H9 (cell line): ENCODE measurements at regions not wholly inside any gene's neighbourhood (a gene's known extent, or its start where the extent isn't known, plus 50 kb on each side); places are given as distances from the start of the nearest gene placed in this dataset.

Experiments used
- DNase-seq: peaks from one replicate; pipeline ENCODE4 v3.0.0-alpha.2; 2017
- H2AFZ ChIP-seq: one replicate; pipeline ENCODE4 v1.6.1; 2013; ENCODE audit warnings: mild to moderate bottlenecking, low read length, control low read depth, moderate library complexity
- H2AK5ac ChIP-seq: 2 replicates; pipeline ENCODE4 v1.6.1; 2013; ENCODE audit warnings: low read length, control low read depth, mixed read lengths; ENCODE audit not compliant: insufficient read length
- H2BK120ac ChIP-seq: one replicate; pipeline ENCODE4 v1.6.1; 2013; ENCODE audit warnings: low read depth, mild to moderate bottlenecking, low read length, control low read depth, inconsistent platforms; ENCODE audit not compliant: poor library complexity, severe bottlenecking
- H2BK12ac ChIP-seq: 2 replicates; pipeline ENCODE4 v1.6.1; 2013; ENCODE audit warnings: low read length, control low read depth, mixed read lengths, low read depth; ENCODE audit not compliant: insufficient read length
- H2BK15ac ChIP-seq: 2 replicates; pipeline ENCODE4 v1.6.1; 2013; ENCODE audit warnings: low read depth, low read length, control low read depth
- H2BK20ac ChIP-seq: one replicate; pipeline ENCODE4 v1.6.1; 2013; ENCODE audit warnings: low read depth, mild to moderate bottlenecking, low read length, control low read depth, inconsistent platforms; ENCODE audit not compliant: poor library complexity, severe bottlenecking
- H2BK5ac ChIP-seq: 2 replicates; pipeline ENCODE4 v1.6.1; 2013; ENCODE audit warnings: low read length, control low read depth, mixed read lengths; ENCODE audit not compliant: insufficient read length
- H3K14ac ChIP-seq: 2 replicates; pipeline ENCODE4 v1.6.1; 2013; ENCODE audit warnings: low read length, control low read depth; ENCODE audit not compliant: insufficient read depth
- H3K18ac ChIP-seq: 2 replicates; pipeline ENCODE4 v1.6.1; 2013; ENCODE audit warnings: low read depth, mild to moderate bottlenecking, mixed read lengths, low read length, control low read depth; ENCODE audit not compliant: insufficient read length
- H3K23ac ChIP-seq: 2 replicates; pipeline ENCODE4 v1.6.1; 2013; ENCODE audit warnings: low read length, control low read depth, mixed read lengths, low read depth; ENCODE audit not compliant: insufficient read length
- H3K23me2 ChIP-seq: 2 replicates; pipeline ENCODE4 v1.6.1; 2013; ENCODE audit warnings: low read depth, mild to moderate bottlenecking, mixed read lengths, low read length, control low read depth; ENCODE audit not compliant: insufficient read length, poor library complexity, severe bottlenecking
- H3K27ac ChIP-seq: 2 replicates; pipeline ENCODE4 v1.5.1; 2013; ENCODE audit warnings: low read length, control low read depth, mixed read lengths, low read depth; ENCODE audit not compliant: insufficient read length
- H3K27me3 ChIP-seq: 2 replicates; pipeline ENCODE4 v1.6.1; 2013; ENCODE audit warnings: low read length, control low read depth, inconsistent platforms; ENCODE audit not compliant: insufficient read depth
- H3K4ac ChIP-seq: 2 replicates; pipeline ENCODE4 v1.6.1; 2013; ENCODE audit warnings: low read depth, mild to moderate bottlenecking, control low read depth, inconsistent platforms, low read length, moderate library complexity
- H3K4me1 ChIP-seq: 2 replicates; pipeline ENCODE4 v1.6.1; 2013; ENCODE audit warnings: low read length, control low read depth, inconsistent platforms; ENCODE audit not compliant: insufficient read depth
- H3K4me2 ChIP-seq: 2 replicates; pipeline ENCODE4 v1.6.1; 2013; ENCODE audit warnings: low read length, control low read depth, mixed read lengths; ENCODE audit not compliant: insufficient read length, insufficient read depth
- H3K56ac ChIP-seq: 2 replicates; pipeline ENCODE4 v1.6.1; 2013; ENCODE audit warnings: low read depth, mild to moderate bottlenecking, mixed read lengths, low read length, control low read depth; ENCODE audit not compliant: insufficient read length
- H3K79me1 ChIP-seq: 2 replicates; pipeline ENCODE4 v1.6.1; 2013; ENCODE audit warnings: low read depth, mild to moderate bottlenecking, moderate library complexity, low read length, control low read depth, inconsistent platforms; ENCODE audit not compliant: insufficient read depth, poor library complexity, severe bottlenecking
- H3K79me2 ChIP-seq: 2 replicates; pipeline ENCODE4 v1.6.1; 2013; ENCODE audit warnings: low read length, control low read depth, inconsistent platforms; ENCODE audit not compliant: insufficient read depth
- H3K9ac ChIP-seq: 2 replicates; pipeline ENCODE4 v1.6.1; 2013; ENCODE audit warnings: low read length, control low read depth, mixed read lengths; ENCODE audit not compliant: insufficient read length; ENCODE audit errors: extremely low read depth
- H3K9me3 ChIP-seq: one replicate; pipeline ENCODE4 v1.6.1; 2013; ENCODE audit warnings: low read depth, low read length, inconsistent platforms; ENCODE audit not compliant: control insufficient read depth
- H3T11ph ChIP-seq: one replicate; pipeline ENCODE4 v1.6.1; 2013; ENCODE audit warnings: mild to moderate bottlenecking, low read length, control low read depth, inconsistent platforms
- H4K20me1 ChIP-seq: one replicate; pipeline ENCODE4 v1.6.1; 2013; ENCODE audit not compliant: control insufficient read depth, insufficient read length, insufficient read depth
- H4K5ac ChIP-seq: 2 replicates; pipeline ENCODE4 v1.6.1; 2013; ENCODE audit warnings: low read depth, mild to moderate bottlenecking, mixed read lengths, low read length, control low read depth; ENCODE audit not compliant: insufficient read length
- H4K8ac ChIP-seq: replicated peaks from 2 replicates; pipeline ENCODE4 v1.6.1; 2013; ENCODE audit warnings: low read length, control low read depth, mixed read lengths, low read depth; ENCODE audit not compliant: insufficient read length
- H4K91ac ChIP-seq: 2 replicates; pipeline ENCODE4 v1.6.1; 2013; ENCODE audit warnings: low read depth, mild to moderate bottlenecking, moderate library complexity, mixed read lengths, low read length, control low read depth; ENCODE audit not compliant: insufficient read length
- H3K27ac Mint-ChIP-seq, 3 experiments: 2 replicates in 2 of 3; 3 replicates in 1 of 3; pipeline ENCODE4 v1.8.0; 2020 to 2021; ENCODE audit warnings: mixed read lengths in 3 of 3, mild to moderate bottlenecking in 1 of 3, moderate library complexity in 1 of 3
- H3K27me3 Mint-ChIP-seq: 2 replicates; pipeline ENCODE4 v1.8.0; 2021; ENCODE audit warnings: low read depth, mild to moderate bottlenecking, moderate library complexity, mixed read lengths
- H3K36me3 Mint-ChIP-seq, 3 experiments: 2 replicates in 2 of 3; 3 replicates in 1 of 3; pipeline ENCODE4 v1.8.0; 2020 to 2021; ENCODE audit warnings: low read depth in 3 of 3, mixed read lengths in 3 of 3; ENCODE audit not compliant: insufficient read depth in 1 of 3
- H3K4me1 Mint-ChIP-seq, 2 experiments: 2 replicates each; pipeline ENCODE4 v1.8.0; 2020; ENCODE audit warnings: mixed read lengths in 2 of 2
- H3K4me3 Mint-ChIP-seq, 2 experiments: 2 replicates in 1 of 2; 3 replicates in 1 of 2; pipeline ENCODE4 v1.8.0; 2020 to 2021; ENCODE audit warnings: mild to moderate bottlenecking in 2 of 2, mixed read lengths in 2 of 2, moderate library complexity in 1 of 2
- H3K9me3 Mint-ChIP-seq, 2 experiments: 2 replicates in 1 of 2; 3 replicates in 1 of 2; pipeline ENCODE4 v1.8.0; 2020; ENCODE audit warnings: mild to moderate bottlenecking in 2 of 2, mixed read lengths in 2 of 2, moderate library complexity in 1 of 2
- CTCF ChIP-seq: fragments of 200-600 bp; sonication (generic); conservative IDR thresholded peaks from 3 replicates; pipeline ENCODE4 v1.8.0; 2021; ENCODE audit warnings: antibody characterized with exemption, mild to moderate bottlenecking
- WGBS: extraction: QIAGEN DNeasy Blood & Tissue Kit; methylation state at CpG from one replicate; pipeline ENCODE4 v1.1.7; 2013; ENCODE audit warnings: missing lambda C conversion rate, low lambda C conversion rate, mixed read lengths; ENCODE audit not compliant: insufficient read length; ENCODE audit errors: extremely low coverage; 5-methylcytosine and 5-hydroxymethylcytosine counted together

GRCh38 chr7:156046031-156046560 is 233.8 kb upstream of the SHH start:
- Histone ChIP-seq H4K5ac (no peak overlapping the region), H3K23me2 (no peaks in the 10 kb centered on the region), H3K79me2 (no peaks in the 10 kb centered on the region), H2AFZ (no peak overlapping the region), H2BK12ac (no peak overlapping the region), H3K27me3 (no peaks in the 10 kb centered on the region), H3K9ac (no peak overlapping the region), H3K4me2 (no peak overlapping the region), H3K9me3 (no peaks in the 10 kb centered on the region), H3K79me1 (no peaks in the 10 kb centered on the region), H3K4ac (no peak overlapping the region), H4K20me1 (no peaks in the 10 kb centered on the region), H2AK5ac (no peak overlapping the region), H3K18ac (no peak overlapping the region), H3K56ac (no peak overlapping the region), H4K8ac (no peak overlapping the region), H2BK15ac (no peak overlapping the region), H3T11ph (no peak overlapping the region), H3K23ac (no peak overlapping the region), H4K91ac (no peak overlapping the region), H2BK5ac (no peak overlapping the region), H2BK120ac (no peak overlapping the region), H2BK20ac (no peak overlapping the region), H3K4me1 (no peaks in the 10 kb centered on the region), H3K27ac (no peak overlapping the region), H3K14ac (no peak overlapping the region)
- no peaks in the 10 kb centered on the region for H3K36me3 Mint-ChIP-seq
- H3K27ac Mint-ChIP-seq: no peak overlapping the region
- H3K27me3 Mint-ChIP-seq: peaks cover 6% of the 10 kb centered on the region
- no CpG with 5 or more reads among the region's 19 CpGs for WGBS
- H3K9me3 Mint-ChIP-seq: peaks cover 0 to 3% of the 10 kb centered on the region in 2 experiments; a peak in 2 of 5 replicates
- TF ChIP-seq CTCF: no peak
- H3K4me3 Mint-ChIP-seq: no peak overlapping the region
- peaks cover 0 to 10% of the 10 kb centered on the region in 2 experiments; a peak in 2 of 4 replicates for H3K4me1 Mint-ChIP-seq
- DNase-seq: no peak
